ENCODE measurements at regions not wholly inside any gene's neighbourhood (a gene's known extent, or its start where the extent isn't known, plus 50 kb on each side); places are given as distances from the start of the nearest gene placed in this dataset.

DNA sequence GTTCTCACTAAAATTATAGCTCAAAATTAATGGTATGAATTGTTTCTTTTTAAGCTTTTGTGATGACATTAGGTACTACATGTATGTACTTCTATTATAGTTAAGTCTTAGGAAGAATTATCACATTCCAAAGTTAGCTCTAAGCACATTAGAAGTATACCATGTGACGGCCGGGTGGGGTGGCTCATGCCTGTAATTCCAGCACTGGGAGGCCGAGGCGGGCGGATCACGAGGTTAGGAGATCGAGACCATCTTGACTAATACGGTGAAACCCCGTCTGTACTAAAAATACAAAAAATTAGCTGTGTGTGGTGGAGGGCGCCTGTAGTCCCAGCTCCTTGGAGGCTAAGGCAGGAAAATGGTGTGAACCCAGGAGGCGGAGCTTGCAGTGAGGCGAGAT lies 1265.1 kb upstream of the SPRY2 start:
- TF ChIP-seq, protein P1, sequence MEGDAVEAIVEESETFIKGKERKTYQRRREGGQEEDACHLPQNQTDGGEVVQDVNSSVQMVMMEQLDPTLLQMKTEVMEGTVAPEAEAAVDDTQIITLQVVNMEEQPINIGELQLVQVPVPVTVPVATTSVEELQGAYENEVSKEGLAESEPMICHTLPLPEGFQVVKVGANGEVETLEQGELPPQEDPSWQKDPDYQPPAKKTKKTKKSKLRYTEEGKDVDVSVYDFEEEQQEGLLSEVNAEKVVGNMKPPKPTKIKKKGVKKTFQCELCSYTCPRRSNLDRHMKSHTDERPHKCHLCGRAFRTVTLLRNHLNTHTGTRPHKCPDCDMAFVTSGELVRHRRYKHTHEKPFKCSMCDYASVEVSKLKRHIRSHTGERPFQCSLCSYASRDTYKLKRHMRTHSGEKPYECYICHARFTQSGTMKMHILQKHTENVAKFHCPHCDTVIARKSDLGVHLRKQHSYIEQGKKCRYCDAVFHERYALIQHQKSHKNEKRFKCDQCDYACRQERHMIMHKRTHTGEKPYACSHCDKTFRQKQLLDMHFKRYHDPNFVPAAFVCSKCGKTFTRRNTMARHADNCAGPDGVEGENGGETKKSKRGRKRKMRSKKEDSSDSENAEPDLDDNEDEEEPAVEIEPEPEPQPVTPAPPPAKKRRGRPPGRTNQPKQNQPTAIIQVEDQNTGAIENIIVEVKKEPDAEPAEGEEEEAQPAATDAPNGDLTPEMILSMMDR (conservative IDR thresholded peaks at IDR 0.05), result no peak
- TF ChIP-seq ZFX (IDR thresholded peaks at IDR 0.05), result no peak
